ENCODE measurements at regions not wholly inside any gene's neighbourhood (a gene's known extent, or its start where the extent isn't known, plus 50 kb on each side); places are given as distances from the start of the nearest gene placed in this dataset.

DNA sequence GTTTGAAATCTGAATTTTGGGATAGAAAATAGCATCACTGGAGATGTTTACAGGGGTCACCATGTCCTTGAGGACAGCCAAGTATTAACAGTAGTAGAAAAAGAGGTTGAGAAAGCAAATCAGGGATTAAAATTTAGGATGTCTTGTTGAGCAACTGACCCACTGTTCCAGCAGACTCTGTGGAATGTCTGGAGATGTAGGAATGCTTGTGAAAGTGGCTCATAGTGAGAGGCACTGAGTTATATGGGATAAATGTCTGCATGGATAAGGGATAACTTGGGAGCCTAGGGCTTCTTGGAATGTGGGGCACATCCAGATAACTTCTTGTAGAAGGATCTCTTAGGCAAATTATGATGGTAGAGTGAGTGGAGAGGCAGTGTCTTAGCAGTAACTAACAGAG, 495.0 kb downstream of the TMX3 start:
- ATAC-seq (no peak), DNase-seq (no peak)
- Histone ChIP-seq H3K36me3 (ENCODE audit: low read depth) (no peaks in the 10 kb centered on the region), H3K4me3 (no peak overlapping the region), H3K4me1 (ENCODE audit: low read depth) (no peaks in the 10 kb centered on the region), H3K9me3 (no peaks in the 10 kb centered on the region)
- intact Hi-C loops (cut with DNase I, micrococcal nuclease), result no loop called here
- TF ChIP-seq, protein P1, sequence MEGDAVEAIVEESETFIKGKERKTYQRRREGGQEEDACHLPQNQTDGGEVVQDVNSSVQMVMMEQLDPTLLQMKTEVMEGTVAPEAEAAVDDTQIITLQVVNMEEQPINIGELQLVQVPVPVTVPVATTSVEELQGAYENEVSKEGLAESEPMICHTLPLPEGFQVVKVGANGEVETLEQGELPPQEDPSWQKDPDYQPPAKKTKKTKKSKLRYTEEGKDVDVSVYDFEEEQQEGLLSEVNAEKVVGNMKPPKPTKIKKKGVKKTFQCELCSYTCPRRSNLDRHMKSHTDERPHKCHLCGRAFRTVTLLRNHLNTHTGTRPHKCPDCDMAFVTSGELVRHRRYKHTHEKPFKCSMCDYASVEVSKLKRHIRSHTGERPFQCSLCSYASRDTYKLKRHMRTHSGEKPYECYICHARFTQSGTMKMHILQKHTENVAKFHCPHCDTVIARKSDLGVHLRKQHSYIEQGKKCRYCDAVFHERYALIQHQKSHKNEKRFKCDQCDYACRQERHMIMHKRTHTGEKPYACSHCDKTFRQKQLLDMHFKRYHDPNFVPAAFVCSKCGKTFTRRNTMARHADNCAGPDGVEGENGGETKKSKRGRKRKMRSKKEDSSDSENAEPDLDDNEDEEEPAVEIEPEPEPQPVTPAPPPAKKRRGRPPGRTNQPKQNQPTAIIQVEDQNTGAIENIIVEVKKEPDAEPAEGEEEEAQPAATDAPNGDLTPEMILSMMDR (IDR thresholded peaks at IDR 0.05), result no peak

- DNase-seq (no peak), ATAC-seq (no peak)
- intact Hi-C loops (cut with DNase I, micrococcal nuclease), result no loop called here
- Histone ChIP-seq H3K36me3 (ENCODE audit: low read depth) (no peaks in the 10 kb centered on the region), H3K4me1 (ENCODE audit: low read depth) (no peaks in the 10 kb centered on the region), H3K9me3 (no peaks in the 10 kb centered on the region), H3K4me3 (no peak overlapping the region)
- TF ChIP-seq, protein P1 (IDR thresholded peaks at IDR 0.05), result no peak
Measured at GRCh38 chr18:68219274-68219673, 495.6 kb downstream of the TMX3 start.

DNA sequence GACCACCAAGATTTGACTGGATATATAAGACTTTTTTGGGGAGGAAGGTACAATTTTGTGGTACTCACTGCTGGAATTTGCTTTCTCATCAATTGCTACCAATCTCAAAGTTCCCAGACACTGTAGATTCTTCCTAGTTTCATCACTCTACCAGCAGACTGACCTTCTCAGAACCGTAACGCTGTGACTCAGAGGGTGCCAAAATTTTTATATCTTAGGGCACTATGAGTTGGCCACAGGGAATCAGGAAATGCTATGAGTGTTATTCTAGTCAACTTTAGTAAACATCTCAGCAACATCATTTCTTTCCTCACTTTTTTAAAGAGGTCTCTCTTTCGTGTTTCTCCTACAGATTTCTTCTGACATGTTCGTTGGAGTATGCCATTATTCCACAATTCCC, 499.0 kb downstream of the TMX3 start:
- ATAC-seq (no peak), DNase-seq (no peak)
- TF ChIP-seq, protein P1 (IDR thresholded peaks at IDR 0.05), result no peak

DNA sequence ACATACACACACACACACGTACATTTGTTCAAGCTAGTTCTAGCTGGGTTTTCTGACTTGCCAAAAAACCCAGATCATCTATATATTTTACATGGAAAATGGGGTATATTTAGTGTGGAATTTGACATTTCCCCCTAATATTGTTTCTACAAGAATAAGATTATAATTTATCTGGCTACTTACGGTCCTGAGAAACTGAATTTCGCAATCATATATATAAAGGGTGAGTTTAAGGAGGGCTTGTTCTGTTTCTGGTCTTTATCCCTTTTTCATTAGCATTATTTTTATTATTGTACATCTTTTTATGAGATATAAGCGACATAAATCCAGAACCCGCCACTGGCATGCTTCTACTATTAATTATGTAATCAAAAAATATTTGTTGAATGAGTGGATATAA, 528.9 kb downstream of the TMX3 start:
- no peak for ATAC-seq
- Histone ChIP-seq H3K4me1 (ENCODE audit: low read depth) (no peaks in the 10 kb centered on the region), H3K36me3 (ENCODE audit: low read depth) (no peaks in the 10 kb centered on the region), H3K4me3 (no peak overlapping the region), H3K9me3 (no peaks in the 10 kb centered on the region)
- DNase-seq, result no peak
- TF ChIP-seq, protein P1 (IDR thresholded peaks at IDR 0.05), result no peak
- intact Hi-C loops (cut with DNase I, micrococcal nuclease), result no loop called here

More for the DNA sequence above, 499.0 kb downstream of the TMX3 start:
- intact Hi-C loops (cut with DNase I, micrococcal nuclease), result no loop called here
- no peaks in the 10 kb centered on the region for H3K9me3 ChIP-seq
- no peak overlapping the region for H3K4me3 ChIP-seq
- no peaks in the 10 kb centered on the region for H3K4me1 ChIP-seq (ENCODE audit: low read depth)
- H3K36me3 ChIP-seq (ENCODE audit: low read depth), result no peaks in the 10 kb centered on the region

GRCh38 chr18:68181956-68182355, 533.0 kb downstream of the TMX3 start:
- Histone ChIP-seq H3K9me3 (no peaks in the 10 kb centered on the region), H3K36me3 (ENCODE audit: low read depth) (no peaks in the 10 kb centered on the region), H3K4me3 (no peak overlapping the region), H3K4me1 (ENCODE audit: low read depth) (no peaks in the 10 kb centered on the region)
- intact Hi-C loops (cut with DNase I, micrococcal nuclease), result no loop called here
- TF ChIP-seq, protein P1 (IDR thresholded peaks at IDR 0.05), result no peak
- ATAC-seq (no peak), DNase-seq (no peak)

DNA sequence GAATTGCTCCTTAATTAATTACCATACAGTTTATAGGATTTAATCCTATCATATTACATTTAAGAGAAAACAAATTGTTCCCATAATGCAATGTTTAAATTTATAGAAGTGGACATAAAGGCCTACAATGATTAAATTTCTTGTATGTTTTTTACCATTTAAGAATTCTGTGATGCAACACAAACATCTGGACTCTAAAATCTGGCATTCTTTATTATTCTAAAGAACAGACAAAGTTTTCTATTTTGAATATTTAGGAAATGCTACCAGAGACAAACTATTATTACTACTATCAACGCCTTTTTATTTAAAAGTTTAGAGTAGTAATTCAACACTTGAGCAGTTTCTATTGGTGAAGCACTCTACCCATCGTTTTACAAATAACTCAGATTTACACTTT, 535.1 kb downstream of the TMX3 start:
- ATAC-seq, result no peak
- intact Hi-C loops (cut with DNase I, micrococcal nuclease), result no loop called here
- TF ChIP-seq, protein P1 (IDR thresholded peaks at IDR 0.05), result no peak
- H3K4me1 ChIP-seq (ENCODE audit: low read depth), result no peaks in the 10 kb centered on the region
- no peaks in the 10 kb centered on the region for H3K9me3 ChIP-seq
- H3K4me3 ChIP-seq, result no peak overlapping the region
- no peaks in the 10 kb centered on the region for H3K36me3 ChIP-seq (ENCODE audit: low read depth)
- no peak for DNase-seq
